ENCODE measurements at regions not wholly inside any gene's neighbourhood (a gene's known extent, or its start where the extent isn't known, plus 50 kb on each side); places are given as distances from the start of the nearest gene placed in this dataset.

- DNase-seq (ENCODE audit: low read depth in 2 of 2, low spot score in 1 of 2), result no peak
Measured at GRCh38 chr2:6445156-6445555, 420.6 kb downstream of the CMPK2 start.

GRCh38 chr2:6446938-6447608 lies 418.6 kb downstream of the CMPK2 start:
- DNase-seq (ENCODE audit: low read depth in 2 of 2, low spot score in 1 of 2), result no peak

GRCh38 chr2:6448893-6449292 lies 416.8 kb downstream of the CMPK2 start:
- DNase-seq (ENCODE audit: low read depth in 2 of 2, low spot score in 1 of 2), result no peak

GRCh38 chr2:6449343-6449742 lies 416.4 kb downstream of the CMPK2 start:
- no peak for DNase-seq (ENCODE audit: low read depth in 2 of 2, low spot score in 1 of 2)

GRCh38 chr2:6452702-6453481 lies 412.8 kb downstream of the CMPK2 start:
- DNase-seq (ENCODE audit: low read depth in 2 of 2, low spot score in 1 of 2), result no peak

GRCh38 chr2:6454286-6454990 lies 411.3 kb downstream of the CMPK2 start:
- no peak for DNase-seq (ENCODE audit: low read depth in 2 of 2, low spot score in 1 of 2)

- DNase-seq (ENCODE audit: low read depth in 2 of 2, low spot score in 1 of 2), result no peak
Measured at GRCh38 chr2:6459138-6459537, 406.6 kb downstream of the CMPK2 start.

- DNase-seq (ENCODE audit: low read depth in 2 of 2, low spot score in 1 of 2), result no peak
Measured at GRCh38 chr2:6470518-6470917, 395.2 kb downstream of the CMPK2 start.

GRCh38 chr2:6471419-6471818 lies 394.3 kb downstream of the CMPK2 start:
- no peak for DNase-seq (ENCODE audit: low read depth in 2 of 2, low spot score in 1 of 2)

- DNase-seq (ENCODE audit: low read depth in 2 of 2, low spot score in 1 of 2), result no peak
Measured at GRCh38 chr2:6474161-6475140, 391.3 kb downstream of the CMPK2 start.

GRCh38 chr2:6475155-6475940 lies 390.4 kb downstream of the CMPK2 start:
- DNase-seq (ENCODE audit: low read depth in 2 of 2, low spot score in 1 of 2), result no peak

GRCh38 chr2:6480514-6480913 lies 385.2 kb downstream of the CMPK2 start:
- no peak for DNase-seq (ENCODE audit: low read depth in 2 of 2, low spot score in 1 of 2)

- DNase-seq (ENCODE audit: low read depth in 2 of 2, low spot score in 1 of 2), result no peak
Measured at GRCh38 chr2:6482256-6482655, 383.5 kb downstream of the CMPK2 start.

- DNase-seq (ENCODE audit: low read depth in 2 of 2, low spot score in 1 of 2), result no peak
Measured at GRCh38 chr2:6487765-6488164, 377.9 kb downstream of the CMPK2 start.

- DNase-seq (ENCODE audit: low read depth in 2 of 2, low spot score in 1 of 2), result no peak
Measured at GRCh38 chr2:6492573-6492972, 373.1 kb downstream of the CMPK2 start.

- DNase-seq (ENCODE audit: low read depth in 2 of 2, low spot score in 1 of 2), result no peak
Measured at GRCh38 chr2:6493266-6493665, 372.4 kb downstream of the CMPK2 start.

- no peak for DNase-seq (ENCODE audit: low read depth in 2 of 2, low spot score in 1 of 2)
Measured at GRCh38 chr2:6493669-6494068, 372.0 kb downstream of the CMPK2 start.

GRCh38 chr2:6495466-6495865 lies 370.2 kb downstream of the CMPK2 start:
- DNase-seq (ENCODE audit: low read depth in 2 of 2, low spot score in 1 of 2), result no peak

GRCh38 chr2:6496376-6496775 lies 369.3 kb downstream of the CMPK2 start:
- DNase-seq (ENCODE audit: low read depth in 2 of 2, low spot score in 1 of 2), result no peak

GRCh38 chr2:6497048-6497447 lies 368.7 kb downstream of the CMPK2 start:
- DNase-seq (ENCODE audit: low read depth in 2 of 2, low spot score in 1 of 2), result no peak
